HFFc6 (cell line): ENCODE measurements at regions not wholly inside any gene's neighbourhood (a gene's known extent, or its start where the extent isn't known, plus 50 kb on each side); places are given as distances from the start of the nearest gene placed in this dataset.

ENCODE experiments used
- DNase-seq: peaks from one replicate; pipeline ENCODE4 v3.0.0-alpha.2; 2018
- H3K27ac Mint-ChIP-seq: 2 replicates; pipeline ENCODE4 v1.8.0; 2020; ENCODE audit warnings: mild to moderate bottlenecking, mixed read lengths
- H3K27me3 Mint-ChIP-seq: 2 replicates; pipeline ENCODE4 v1.8.0; 2021; ENCODE audit warnings: mild to moderate bottlenecking, moderate library complexity, mixed read lengths; ENCODE audit not compliant: insufficient read depth
- H3K36me3 Mint-ChIP-seq: 2 replicates; pipeline ENCODE4 v1.8.0; 2021; ENCODE audit warnings: low read depth, mixed read lengths
- H3K4me1 Mint-ChIP-seq: 2 replicates; pipeline ENCODE4 v1.8.0; 2020; ENCODE audit warnings: low read depth, mixed read lengths
- H3K4me3 Mint-ChIP-seq: 2 replicates; pipeline ENCODE4 v1.8.0; 2020; ENCODE audit warnings: mild to moderate bottlenecking, moderate library complexity, mixed read lengths
- H3K9me3 Mint-ChIP-seq: 2 replicates; pipeline ENCODE4 v1.8.0; 2020; ENCODE audit warnings: mild to moderate bottlenecking, mixed read lengths
- CTCF ChIP-seq: fragments of 200-600 bp; sonication (generic); IDR thresholded peaks from 2 replicates; pipeline ENCODE4 v1.5.0; 2021; ENCODE audit warnings: antibody characterized with exemption, mild to moderate bottlenecking

- peaks cover 3% of the 10 kb centered on the region for H3K27me3 Mint-ChIP-seq
- peaks cover 12% of the 10 kb centered on the region for H3K36me3 Mint-ChIP-seq
- DNase-seq: no peak
Observed at GRCh38 chr10:124270530-124271327, 148.0 kb downstream of the OAT start.

GRCh38 chr10:124268976-124269375, 149.7 kb downstream of the OAT start:
- Mint-ChIP-seq H3K9me3 (peaks cover 39% of the 10 kb centered on the region), H3K27ac (no peak overlapping the region), H3K27me3 (peaks cover 7% of the 10 kb centered on the region), H3K4me1 (peaks cover 22% of the 10 kb centered on the region; the same call in 1 of the 2 replicates), H3K4me3 (no peak overlapping the region), H3K36me3 (peaks cover 12% of the 10 kb centered on the region)
- DNase-seq: no peak
- TF ChIP-seq CTCF: no peak

More at GRCh38 chr10:124270530-124271327, 148.0 kb downstream of the OAT start:
- peaks cover 51% of the 10 kb centered on the region for H3K9me3 Mint-ChIP-seq
- TF ChIP-seq CTCF: no peak
- H3K4me1 Mint-ChIP-seq: peaks cover 22% of the 10 kb centered on the region; the same call in 1 of the 2 replicates
- H3K27ac Mint-ChIP-seq: no peak overlapping the region
- H3K4me3 Mint-ChIP-seq: no peak overlapping the region

- DNase-seq: no peak
- Mint-ChIP-seq H3K4me1 (peaks cover 22% of the 10 kb centered on the region; the same call in 1 of the 2 replicates), H3K4me3 (no peak overlapping the region), H3K36me3 (peaks cover 8% of the 10 kb centered on the region), H3K27me3 (peaks cover 6% of the 10 kb centered on the region), H3K27ac (0 out of 2 replicates have a peak overlapping the region, but pooled peaks have one; percentile 59), H3K9me3 (peaks cover 31% of the 10 kb centered on the region)
- no peak for TF ChIP-seq CTCF
Observed at GRCh38 chr10:124267911-124268549, 150.7 kb downstream of the OAT start.

DNA sequence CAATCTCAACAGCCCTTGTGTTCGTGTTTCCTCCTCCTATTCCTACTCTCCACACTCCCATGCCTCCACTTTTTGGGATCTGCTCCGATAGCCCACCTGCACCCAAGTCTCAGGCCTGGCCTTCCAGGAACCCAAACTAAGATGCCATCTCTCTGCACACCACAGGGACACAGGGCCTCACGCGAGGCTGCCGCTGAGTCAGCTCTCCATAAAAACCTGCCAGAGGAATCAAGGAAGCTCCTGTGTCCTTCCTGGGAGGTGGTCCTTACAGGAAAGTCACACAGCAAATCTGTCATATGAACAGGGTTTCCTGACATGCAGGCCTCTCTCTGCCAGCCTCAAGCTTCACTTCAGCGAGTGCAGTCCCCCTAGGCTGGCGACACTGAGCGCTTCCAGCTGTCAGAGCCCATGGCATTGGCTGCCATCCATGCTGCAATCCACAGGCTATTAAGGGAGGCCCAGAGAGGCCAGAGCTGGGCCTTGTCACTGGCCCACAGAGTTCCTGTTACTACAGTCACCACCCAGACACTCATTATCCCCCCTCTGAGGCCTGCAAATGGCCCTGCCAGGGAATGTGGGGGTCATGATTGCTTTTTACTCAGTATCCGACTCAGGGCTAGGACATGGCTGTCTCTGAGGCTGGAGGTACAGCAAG, 151.4 kb downstream of the OAT start:
- Mint-ChIP-seq H3K36me3 (peaks cover 4% of the 10 kb centered on the region), H3K27ac (peak overlapping the region; percentile 59; the same call in 1 of the 2 replicates), H3K4me1 (peaks cover 22% of the 10 kb centered on the region; the same call in 1 of the 2 replicates), H3K27me3 (peaks cover 6% of the 10 kb centered on the region), H3K4me3 (no peak overlapping the region; the same call in 1 of the 2 replicates), H3K9me3 (peaks cover 25% of the 10 kb centered on the region)
- DNase-seq: peak; percentile 43
- TF ChIP-seq CTCF: no peak

- Mint-ChIP-seq H3K4me3 (no peak overlapping the region), H3K27ac (no peak overlapping the region; the same call in 1 of the 2 replicates), H3K27me3 (peaks cover 6% of the 10 kb centered on the region), H3K36me3 (no peaks in the 10 kb centered on the region; the same call in 1 of the 2 replicates), H3K9me3 (peaks cover 18% of the 10 kb centered on the region), H3K4me1 (peaks cover 22% of the 10 kb centered on the region; the same call in 1 of the 2 replicates)
- TF ChIP-seq CTCF: no peak
- peak; percentile 25 for DNase-seq
Observed at GRCh38 chr10:124266468-124267230, 152.1 kb downstream of the OAT start.
